SK-MEL-5 (cell line): ENCODE measurements at regions not wholly inside any gene's neighbourhood (a gene's known extent, or its start where the extent isn't known, plus 50 kb on each side); places are given as distances from the start of the nearest gene placed in this dataset.

Experiments
- DNase-seq: peaks from one replicate; pipeline ENCODE4 v3.0.0-alpha.2; 2016; ENCODE audit warnings: low read depth, low spot score
- in situ Hi-C: cut with HindIII; loops from 2 replicates; pipeline ENCODE4 v1.10.0; 2016; ENCODE audit warnings: low sequenced_read_pairs, high pct_unique_total_duplicates, low pct_unique_long_range_greater_than_20kb

- DNase-seq, result no peak
- in situ Hi-C loops, result no loop called here
These were observed 228.0 kb downstream of the PIK3C3 start for GRCh38 chr18:42182728-42183700.

GRCh38 chr18:42183746-42184145, 228.7 kb downstream of the PIK3C3 start:
- no peak for DNase-seq
- in situ Hi-C loops, result no loop called here

- in situ Hi-C loops, result no loop called here
- DNase-seq, result no peak
These were observed 229.8 kb downstream of the PIK3C3 start for GRCh38 chr18:42184685-42185477.

GRCh38 chr18:42185486-42185885, 230.5 kb downstream of the PIK3C3 start:
- no peak for DNase-seq
- in situ Hi-C loops, result no loop called here

GRCh38 chr18:42187611-42188380, 232.8 kb downstream of the PIK3C3 start:
- DNase-seq, result no peak
- in situ Hi-C loops, result no loop called here

GRCh38 chr18:42190643-42191042, 235.6 kb downstream of the PIK3C3 start:
- no peak for DNase-seq
- in situ Hi-C loops, result no loop called here

GRCh38 chr18:42192251-42193248, 237.5 kb downstream of the PIK3C3 start:
- DNase-seq, result peak; percentile 93
- in situ Hi-C loops, result no loop called here

GRCh38 chr18:42196651-42197050, 241.6 kb downstream of the PIK3C3 start:
- DNase-seq, result peak; percentile 97
- in situ Hi-C loops, result no loop called here

- DNase-seq, result no peak
- in situ Hi-C loops, result no loop called here
These were observed 246.1 kb downstream of the PIK3C3 start for GRCh38 chr18:42201137-42201536.

GRCh38 chr18:42211201-42211600, 256.2 kb downstream of the PIK3C3 start:
- in situ Hi-C loops, result no loop called here
- DNase-seq, result no peak

- in situ Hi-C loops, result no loop called here
- no peak for DNase-seq
These were observed 267.5 kb downstream of the PIK3C3 start for GRCh38 chr18:42222557-42222956.

GRCh38 chr18:42228581-42228980, 273.5 kb downstream of the PIK3C3 start:
- DNase-seq, result no peak
- in situ Hi-C loops, result no loop called here

GRCh38 chr18:42229211-42230210, 274.5 kb downstream of the PIK3C3 start:
- in situ Hi-C loops, result no loop called here

GRCh38 chr18:42230636-42231035, 275.6 kb downstream of the PIK3C3 start:
- in situ Hi-C loops, result no loop called here
- DNase-seq, result peak; percentile 2

More at GRCh38 chr18:42229211-42230210, 274.5 kb downstream of the PIK3C3 start:
- no peak for DNase-seq

- in situ Hi-C loops, result no loop called here
- no peak for DNase-seq
These were observed 276.2 kb downstream of the PIK3C3 start for GRCh38 chr18:42231284-42231683.

GRCh38 chr18:42231796-42232195, 276.8 kb downstream of the PIK3C3 start:
- in situ Hi-C loops, result no loop called here
- peak; percentile 52 for DNase-seq
